Lower leg skin (tissue), 4 donors: ENCODE measurements at regions not wholly inside any gene's neighbourhood (a gene's known extent, or its start where the extent isn't known, plus 50 kb on each side); places are given as distances from the start of the nearest gene placed in this dataset.
"Not testable (repeated sequence)": the region's sequence is repeated elsewhere in the genome, so short reads cannot be mapped to it uniquely, and the experiment has no call there.

Experiments
- DNase-seq, 2 donors: peaks; one replicate each; pipeline ENCODE4 v3.0.0-alpha.2; 2019; ENCODE audit warnings: low spot score in 2 of 2
- H3K4me3 ChIP-seq: fragments of 200-600 bp; sonication (generic); 2 replicates; pipeline ENCODE4 v1.5.1; 2017; ENCODE audit warnings: mild to moderate bottlenecking, low read depth; ENCODE audit not compliant: poor library complexity, severe bottlenecking
- CTCF ChIP-seq, 3 donors: fragments of 450-650 bp; IDR thresholded peaks; one replicate each; pipeline ENCODE4 v1.5.1; 2016; ENCODE audit warnings: antibody characterized with exemption in 3 of 3, mild to moderate bottlenecking in 3 of 3, moderate library complexity in 2 of 3
- POLR2A ChIP-seq, 2 donors: fragments of 450-650 bp; IDR thresholded peaks; one replicate each; pipeline ENCODE4 v1.6.1; 2016 to 2017; ENCODE audit warnings: antibody characterized with exemption in 2 of 2, mild to moderate bottlenecking in 1 of 2, moderate library complexity in 1 of 2
- whole genome bisulfite sequencing, 2 donors: methylation state at CpG; one replicate each; pipeline ENCODE4 v1.1.5; 2018; 5-methylcytosine and 5-hydroxymethylcytosine counted together
- intact Hi-C: fragments of 100-400 bp; cut with DNase I; formaldehyde crosslinking; loops from one replicate; pipeline ENCODE4 v1.15.0; 2023; ENCODE audit warnings: low total_unique reads

GRCh38 chr1:185648858-185649589 lies 85.2 kb upstream of the HMCN1 start:
- no peak for DNase-seq
- WGBS, 2 donors: 95 to 96% methylated on average over 18 to 21 of the region's 38 CpGs
- no peak overlapping the region for H3K4me3 ChIP-seq
- no peak for TF ChIP-seq POLR2A (IDR thresholded peaks at IDR 0.05)
- no peak for TF ChIP-seq CTCF (IDR thresholded peaks at IDR 0.05)
- intact Hi-C loops: no loop called here

DNA sequence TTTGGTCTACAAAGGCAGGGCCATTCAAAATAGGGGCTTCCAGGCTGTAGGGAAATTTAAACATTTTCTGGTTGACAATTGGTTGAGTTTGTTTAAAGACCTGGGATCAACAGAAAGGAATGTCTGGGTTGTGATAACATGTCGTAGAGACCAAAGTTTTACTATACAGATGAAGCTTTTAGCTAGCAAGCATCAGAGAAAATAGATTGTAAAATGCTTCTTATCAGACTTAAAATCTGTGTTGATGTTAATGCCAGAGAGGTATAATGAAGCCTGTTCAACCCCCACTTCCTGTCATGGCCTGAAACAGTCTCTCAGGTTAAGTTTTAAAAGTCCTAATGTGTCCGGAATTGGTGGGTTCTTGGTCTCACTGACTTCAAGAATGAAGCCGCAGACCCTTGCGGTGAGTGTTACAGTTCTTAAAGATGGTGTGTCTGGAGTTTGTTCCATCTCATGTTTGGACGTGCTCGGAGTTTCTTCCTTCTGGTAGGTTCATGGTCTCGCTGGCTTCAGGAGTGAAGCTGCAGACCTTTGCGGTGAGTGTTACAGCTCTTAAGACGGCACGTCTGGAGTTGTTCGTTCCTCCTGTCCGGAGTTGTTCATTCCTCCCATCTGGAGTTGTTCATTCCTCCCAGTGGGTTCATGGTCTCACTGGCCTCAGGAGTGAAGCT lies 86.5 kb upstream of the HMCN1 start:
- H3K4me3 ChIP-seq, intact Hi-C loops, DNase-seq: not testable (repeated sequence)
- 69 to 70% methylated on average over 12 of the region's 12 CpGs for WGBS, 2 donors

GRCh38 chr1:185646202-185646683 lies 87.9 kb upstream of the HMCN1 start:
- DNase-seq: peak in 1 of 2 donors; percentile 72
- no peak overlapping the region for H3K4me3 ChIP-seq
- TF ChIP-seq POLR2A (IDR thresholded peaks at IDR 0.05): no peak
- TF ChIP-seq CTCF (IDR thresholded peaks at IDR 0.05): no peak
- intact Hi-C loops: no loop called here
- 8 to 16% methylated on average over 3 of the region's 3 CpGs for WGBS, 2 donors

- DNase-seq: no peak
- no peak overlapping the region for H3K4me3 ChIP-seq
- TF ChIP-seq POLR2A (IDR thresholded peaks at IDR 0.05): no peak
- TF ChIP-seq CTCF (IDR thresholded peaks at IDR 0.05): no peak
- 36% methylated on average over 1 of the region's 1 CpG for WGBS, 2 donors
- intact Hi-C loops: no loop called here
Observed at GRCh38 chr1:185645686-185646085, 88.5 kb upstream of the HMCN1 start.

GRCh38 chr1:185645162-185645640 lies 89.0 kb upstream of the HMCN1 start:
- WGBS, 2 donors: 92 to 97% methylated on average over 2 of the region's 2 CpGs
- H3K4me3 ChIP-seq: no peak overlapping the region
- TF ChIP-seq POLR2A (IDR thresholded peaks at IDR 0.05): no peak
- intact Hi-C loops: no loop called here
- no peak for DNase-seq

DNA sequence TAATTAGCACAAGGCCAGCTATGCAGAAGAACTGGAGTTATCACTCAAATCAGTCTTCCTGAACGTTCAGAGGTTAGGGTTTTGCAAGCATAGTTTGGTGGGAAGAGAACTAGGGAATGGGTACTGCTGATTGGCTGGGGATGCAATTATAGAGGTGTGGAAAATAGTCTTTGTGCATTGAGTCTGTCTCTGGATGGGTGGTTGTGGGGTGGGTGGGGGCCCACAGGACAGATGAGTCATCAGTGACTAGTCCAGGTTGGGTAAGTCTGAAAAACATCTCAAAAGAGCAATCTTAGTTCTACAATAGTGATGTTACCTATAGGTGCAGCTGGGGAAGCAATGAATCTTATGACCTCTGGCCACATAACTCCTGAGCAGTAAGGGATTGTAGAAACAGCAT lies 89.7 kb upstream of the HMCN1 start:
- no peak overlapping the region for H3K4me3 ChIP-seq
- WGBS, 2 donors: 67 to 69% methylated on average over 1 of the region's 1 CpG
- intact Hi-C loops: no loop called here
- no peak for DNase-seq
- TF ChIP-seq POLR2A (IDR thresholded peaks at IDR 0.05) (no peak), CTCF (IDR thresholded peaks at IDR 0.05) (no peak)
